Esophagus muscularis mucosa (tissue), 4 donors: ENCODE measurements at regions not wholly inside any gene's neighbourhood (a gene's known extent, or its start where the extent isn't known, plus 50 kb on each side); places are given as distances from the start of the nearest gene placed in this dataset.

Experiments
- DNase-seq: peaks from one replicate; pipeline ENCODE4 v3.0.0-alpha.2; 2017; ENCODE audit errors: extremely low spot score
- H3K27ac ChIP-seq, 4 donors: fragments of 200-600 bp; sonication (generic); replicated peaks in 1 of 4; 1 replicate in 3 of 4; 2 replicates in 1 of 4; pipeline ENCODE4 v1.5.1; 2016 to 2019; ENCODE audit warnings: mild to moderate bottlenecking in 1 of 4
- H3K27me3 ChIP-seq, 4 donors: fragments of 200-600 bp; sonication (generic); one replicate each; pipeline versions ENCODE4 v1.5.1 to v1.6.0; 2016 to 2019
- H3K36me3 ChIP-seq, 4 donors: fragments of 200-600 bp; sonication (generic); one replicate each; pipeline ENCODE4 v1.5.1; 2016 to 2019
- H3K4me1 ChIP-seq, 4 donors: fragments of 200-600 bp; sonication (generic); one replicate each; pipeline ENCODE4 v1.5.1; 2016 to 2019
- H3K4me3 ChIP-seq, 4 donors: fragments of 200-600 bp; sonication (generic); 1 replicate in 2 of 4; 2 replicates in 2 of 4; pipeline ENCODE4 v1.5.1; 2016 to 2019; ENCODE audit warnings: mild to moderate bottlenecking in 4 of 4, moderate library complexity in 1 of 4
- H3K9me3 ChIP-seq, 4 donors: fragments of 200-600 bp; sonication (generic); 1 replicate in 3 of 4; 2 replicates in 1 of 4; pipeline ENCODE4 v1.5.1; 2016 to 2019
- EP300 ChIP-seq: sonication (generic); formaldehyde crosslinking; IDR thresholded peaks from one replicate; pipeline ENCODE4 v1.6.1; 2017; ENCODE audit warnings: antibody characterized with exemption
- POLR2A ChIP-seq: fragments of 450-650 bp; IDR thresholded peaks from one replicate; pipeline ENCODE4 v1.6.1; 2017; ENCODE audit warnings: antibody characterized with exemption, moderate library complexity, mild to moderate bottlenecking, low read depth
- POLR2AphosphoS5 ChIP-seq, 2 donors: sonication (generic); formaldehyde crosslinking; IDR thresholded peaks; one replicate each; pipeline ENCODE4 v1.6.1; 2017; ENCODE audit warnings: antibody characterized with exemption in 2 of 2
- WGBS: methylation state at CpG from one replicate; pipeline ENCODE4 v1.1.5; 2018; 5-methylcytosine and 5-hydroxymethylcytosine counted together
- intact Hi-C: fragments of 100-400 bp; cut with DNase I; formaldehyde crosslinking; loops from one replicate; pipeline ENCODE4 v1.15.1; 2023
- TF ChIP-seq, protein P1 (sequence below), 3 experiments: fragments of 200-600 bp in 2 of 3; fragments of 450-650 bp in 1 of 3; sonication (generic) in 2 of 3; IDR thresholded peaks; one replicate each; pipeline ENCODE4 v1.5.1; 2017 to 2019; ENCODE audit warnings: antibody characterized with exemption in 3 of 3, mild to moderate bottlenecking in 2 of 3, moderate library complexity in 1 of 3

DNA sequence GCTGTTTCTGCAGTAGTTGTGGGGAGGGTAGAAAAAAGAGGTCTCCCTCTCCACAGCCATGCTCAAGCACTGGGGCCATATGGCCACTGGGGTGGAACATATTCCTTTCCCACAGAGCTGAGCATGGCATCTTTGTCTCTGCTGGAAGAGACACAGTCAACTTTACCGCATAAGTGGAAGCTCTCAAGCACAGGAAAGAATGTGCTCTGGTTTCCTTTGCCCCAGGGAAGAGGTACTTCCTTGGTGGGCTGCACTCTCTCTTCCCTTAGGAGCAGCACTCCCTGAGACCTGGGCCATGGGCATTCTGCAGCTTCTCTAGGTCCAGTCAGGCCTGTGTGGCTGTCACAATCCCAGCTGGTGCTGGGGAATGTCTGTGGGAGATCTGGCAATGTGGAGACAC lies 168.5 kb upstream of the ACTBL2 start:
- WGBS, result 100% methylated on average over 1 of the region's 1 CpG
- intact Hi-C loops, result no loop called here
- Histone ChIP-seq H3K27me3 (no peaks in the 10 kb centered on the region), H3K4me3 (no peak overlapping the region), H3K9me3 (peaks cover 0 to 21% (median 0%) of the 10 kb centered on the region in 4 donors), H3K36me3 (no peaks in the 10 kb centered on the region), H3K27ac (no peak overlapping the region), H3K4me1 (peaks cover 7 to 13% (median 13%) of the 10 kb centered on the region in 4 donors)
- TF ChIP-seq POLR2A, result no peak
- TF ChIP-seq POLR2AphosphoS5 (IDR thresholded peaks at IDR 0.05), result no peak
- no peak for TF ChIP-seq EP300
- TF ChIP-seq, protein P1, sequence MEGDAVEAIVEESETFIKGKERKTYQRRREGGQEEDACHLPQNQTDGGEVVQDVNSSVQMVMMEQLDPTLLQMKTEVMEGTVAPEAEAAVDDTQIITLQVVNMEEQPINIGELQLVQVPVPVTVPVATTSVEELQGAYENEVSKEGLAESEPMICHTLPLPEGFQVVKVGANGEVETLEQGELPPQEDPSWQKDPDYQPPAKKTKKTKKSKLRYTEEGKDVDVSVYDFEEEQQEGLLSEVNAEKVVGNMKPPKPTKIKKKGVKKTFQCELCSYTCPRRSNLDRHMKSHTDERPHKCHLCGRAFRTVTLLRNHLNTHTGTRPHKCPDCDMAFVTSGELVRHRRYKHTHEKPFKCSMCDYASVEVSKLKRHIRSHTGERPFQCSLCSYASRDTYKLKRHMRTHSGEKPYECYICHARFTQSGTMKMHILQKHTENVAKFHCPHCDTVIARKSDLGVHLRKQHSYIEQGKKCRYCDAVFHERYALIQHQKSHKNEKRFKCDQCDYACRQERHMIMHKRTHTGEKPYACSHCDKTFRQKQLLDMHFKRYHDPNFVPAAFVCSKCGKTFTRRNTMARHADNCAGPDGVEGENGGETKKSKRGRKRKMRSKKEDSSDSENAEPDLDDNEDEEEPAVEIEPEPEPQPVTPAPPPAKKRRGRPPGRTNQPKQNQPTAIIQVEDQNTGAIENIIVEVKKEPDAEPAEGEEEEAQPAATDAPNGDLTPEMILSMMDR (IDR thresholded peaks at IDR 0.05), result no peak
- DNase-seq, result peak; percentile 86

DNA sequence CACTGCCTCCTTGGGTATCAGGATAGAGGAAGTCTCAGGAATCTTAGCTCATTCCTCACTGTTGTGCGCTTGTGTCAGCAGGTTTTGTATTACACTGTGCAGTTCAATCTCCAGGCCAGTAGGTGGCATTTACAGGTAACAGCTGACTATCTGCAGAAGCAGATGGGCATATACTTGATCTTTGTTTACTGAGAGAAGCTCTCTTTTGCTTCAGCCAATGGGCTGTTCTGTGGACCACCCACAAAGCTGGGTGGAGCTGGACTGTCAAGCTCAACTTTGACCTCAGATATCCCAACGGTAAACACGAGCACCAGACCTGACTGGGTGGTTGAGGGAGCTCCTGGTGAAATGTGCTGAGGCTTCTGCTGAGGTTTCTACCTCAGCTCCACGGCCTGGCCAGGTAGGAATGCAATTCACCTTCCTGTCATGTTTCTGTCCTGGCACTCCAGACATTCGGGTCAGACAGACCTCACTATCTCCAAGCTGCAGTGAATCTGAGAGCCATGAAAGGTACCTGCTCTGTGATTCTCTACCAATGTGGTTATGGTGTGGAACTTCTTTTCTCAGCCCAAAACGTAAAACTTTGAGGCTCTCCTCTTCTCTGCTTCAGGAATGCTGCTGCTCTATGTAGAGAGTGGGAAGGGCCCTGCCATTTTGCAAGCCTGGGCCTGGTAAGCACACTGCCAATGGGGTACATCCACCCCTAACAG lies 167.9 kb upstream of the ACTBL2 start:
- Histone ChIP-seq H3K9me3 (peaks cover 0 to 21% (median 0%) of the 10 kb centered on the region in 4 donors), H3K27ac (no peak overlapping the region), H3K4me1 (peaks cover 7 to 13% (median 13%) of the 10 kb centered on the region in 4 donors), H3K36me3 (no peaks in the 10 kb centered on the region), H3K4me3 (no peak overlapping the region), H3K27me3 (no peaks in the 10 kb centered on the region)
- 94% methylated on average over 6 of the region's 6 CpGs for WGBS
- TF ChIP-seq, protein P1 (IDR thresholded peaks at IDR 0.05), result peak; percentile 48 to 63 (median 50)
- TF ChIP-seq POLR2AphosphoS5 (IDR thresholded peaks at IDR 0.05), result no peak
- intact Hi-C loops, result no loop called here
- DNase-seq, result peak; percentile 37

DNA sequence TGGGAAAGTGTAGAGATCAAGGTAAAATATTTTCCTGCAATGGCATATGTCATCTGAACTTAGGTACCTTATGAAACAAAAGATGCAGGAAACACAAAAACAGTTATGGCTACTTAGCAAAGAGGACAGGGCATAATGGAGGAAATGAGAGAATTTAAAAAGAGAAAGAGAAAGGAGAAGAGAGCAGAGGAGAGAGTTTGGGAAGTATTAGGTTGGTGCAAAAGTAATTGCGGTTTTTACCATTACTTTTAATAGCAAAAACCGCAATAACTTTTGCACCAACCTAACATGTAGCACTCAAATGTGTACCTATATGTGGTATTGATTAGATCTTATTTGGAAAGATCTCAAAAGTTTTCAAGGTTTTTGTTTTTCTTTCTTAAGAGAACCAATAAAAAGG lies 160.1 kb upstream of the ACTBL2 start:
- WGBS, result 96% methylated on average over 2 of the region's 2 CpGs
- no peak for DNase-seq

DNA sequence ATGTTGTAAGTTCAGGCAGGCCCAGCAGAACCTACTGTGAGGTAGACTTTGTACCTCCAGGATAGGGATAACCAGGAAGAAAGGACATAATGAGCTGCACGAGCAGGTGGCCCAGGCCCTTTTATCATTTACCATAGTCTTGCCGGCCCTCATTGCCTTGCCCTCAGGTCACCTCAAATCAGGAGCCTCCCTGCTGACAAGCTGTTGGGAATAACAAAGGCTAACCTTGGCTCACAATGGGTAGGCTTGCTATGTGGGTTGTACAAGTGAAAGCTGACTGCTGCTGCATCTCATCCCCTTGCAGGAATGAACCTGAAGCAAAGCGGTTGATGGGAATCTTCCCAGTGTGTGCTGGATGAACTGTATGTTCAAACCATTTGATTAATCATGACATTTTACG lies 159.5 kb upstream of the ACTBL2 start:
- H3K27me3 ChIP-seq, result no peaks in the 10 kb centered on the region
- no peak for TF ChIP-seq EP300
- no peak for TF ChIP-seq POLR2A
- TF ChIP-seq, protein P1 (IDR thresholded peaks at IDR 0.05), result no peak
- no peak for TF ChIP-seq POLR2AphosphoS5 (IDR thresholded peaks at IDR 0.05)
- 87% methylated on average over 4 of the region's 4 CpGs for WGBS
- no peaks in the 10 kb centered on the region for H3K9me3 ChIP-seq
- H3K36me3 ChIP-seq, result no peaks in the 10 kb centered on the region
- DNase-seq, result no peak
- H3K4me1 ChIP-seq, result no peaks in the 10 kb centered on the region
- no peak overlapping the region for H3K4me3 ChIP-seq
- intact Hi-C loops, result no loop called here
- H3K27ac ChIP-seq, result no peak overlapping the region

More for the DNA sequence above, 160.1 kb upstream of the ACTBL2 start:
- intact Hi-C loops, result no loop called here
- Histone ChIP-seq H3K4me1 (no peaks in the 10 kb centered on the region), H3K27me3 (no peaks in the 10 kb centered on the region), H3K27ac (no peak overlapping the region), H3K9me3 (peaks cover 0 to 6% (median 0%) of the 10 kb centered on the region in 4 donors), H3K36me3 (no peaks in the 10 kb centered on the region), H3K4me3 (no peak overlapping the region)
- TF ChIP-seq POLR2AphosphoS5 (IDR thresholded peaks at IDR 0.05) (no peak), EP300 (no peak), POLR2A (no peak)
- TF ChIP-seq, protein P1 (IDR thresholded peaks at IDR 0.05), result no peak
